Hematopoietic multipotent progenitor cell treated with erythropoietin and hydrocortisone succinate and interleukin-3 and kit ligand, for 4 days (in vitro differentiated cells): ENCODE measurements at regions not wholly inside any gene's neighbourhood (a gene's known extent, or its start where the extent isn't known, plus 50 kb on each side); places are given as distances from the start of the nearest gene placed in this dataset.

Source experiments
- DNase-seq: peaks from one replicate; pipeline ENCODE4 v3.0.0-alpha.2; 2015

DNA sequence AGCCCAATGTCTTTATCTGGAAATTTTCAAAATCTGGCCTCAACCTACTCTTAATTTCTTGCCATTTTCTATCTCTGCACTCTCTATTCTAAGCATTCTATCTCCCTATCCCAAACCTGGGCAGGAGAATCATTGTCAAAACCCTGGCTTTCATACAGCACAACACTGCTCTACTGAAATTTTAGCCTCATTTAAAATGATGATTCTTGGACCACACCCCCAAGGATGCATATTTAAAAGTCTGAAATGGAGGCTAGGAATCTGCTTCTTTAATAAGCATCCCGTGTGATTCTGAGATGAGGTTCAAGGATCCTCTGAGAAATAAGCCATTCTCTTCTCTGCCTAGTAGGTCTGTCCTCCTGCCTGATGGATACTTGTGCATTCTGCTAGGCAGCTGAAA, 50.8 kb upstream of the EGR2 start:
- DNase-seq: no peak

GRCh38 chr10:62866451-62866850, 50.3 kb upstream of the EGR2 start:
- DNase-seq: no peak
